IPS DF 4.7 (cell line): ENCODE measurements at regions not wholly inside any gene's neighbourhood (a gene's known extent, or its start where the extent isn't known, plus 50 kb on each side); places are given as distances from the start of the nearest gene placed in this dataset.

Experiments used
- DNase-seq: peaks from one replicate; pipeline ENCODE4 v3.0.0-alpha.2; 2013; ENCODE audit warnings: low spot score; ENCODE audit errors: extremely low read depth

DNA sequence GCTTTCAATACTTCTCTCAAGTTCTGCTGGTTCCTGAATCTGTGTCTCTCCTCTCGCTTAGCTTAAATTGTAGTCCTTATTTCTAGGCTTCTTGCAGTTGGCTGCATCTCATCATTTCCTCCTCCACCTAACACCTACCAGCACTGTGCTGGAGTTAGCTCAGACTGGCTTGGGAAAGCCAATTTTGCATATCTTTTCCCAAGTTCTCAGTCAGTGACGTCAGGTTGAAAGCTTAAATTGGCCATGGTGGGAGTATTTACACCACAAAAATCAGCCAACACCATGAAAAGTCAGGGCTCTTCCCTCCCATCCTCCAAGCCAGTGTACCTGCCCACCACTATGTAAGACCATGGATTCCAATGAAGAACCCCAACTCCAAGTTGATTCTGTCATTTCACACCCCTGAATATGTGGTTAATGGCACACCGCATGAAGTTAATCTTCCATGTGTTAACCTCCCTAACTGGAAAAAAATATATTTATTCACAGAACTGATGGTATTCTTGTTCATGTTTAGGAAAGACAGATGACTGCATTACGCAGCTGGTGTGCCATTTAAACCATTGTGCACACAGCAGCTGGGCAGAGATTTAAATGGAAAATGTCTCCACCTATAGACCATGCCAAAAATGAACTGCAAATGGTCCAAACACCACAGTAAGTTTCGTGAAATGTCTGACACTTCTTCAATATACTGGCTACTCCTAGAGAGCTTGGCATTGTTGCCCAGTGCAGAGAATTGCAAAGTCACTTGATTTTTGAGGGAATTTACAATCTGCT is 274.1 kb upstream of the MAP3K7 start:
- DNase-seq: no peak

- no peak for DNase-seq
These were observed 272.7 kb upstream of the MAP3K7 start for GRCh38 chr6:90859612-90860011.

DNA sequence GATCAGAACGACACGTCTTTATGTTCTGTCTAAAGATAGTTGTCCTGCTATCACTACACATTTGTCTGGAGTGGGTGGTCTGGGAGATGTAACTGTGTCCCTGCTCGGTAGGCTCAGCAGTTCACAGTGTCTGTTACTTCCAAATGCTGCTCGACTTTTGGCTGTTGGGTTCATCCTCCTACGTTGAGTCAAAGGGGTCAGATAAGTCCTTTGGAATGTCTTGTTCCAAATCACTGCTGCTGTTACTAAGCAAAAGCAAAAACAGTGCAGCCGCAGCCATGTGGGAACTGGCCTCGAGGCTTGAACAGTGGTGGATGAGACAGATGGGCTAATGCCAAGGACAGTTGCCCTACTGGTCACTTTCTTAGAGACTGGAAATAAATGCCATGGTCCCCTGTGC is 272.2 kb upstream of the MAP3K7 start:
- no peak for DNase-seq

- no peak for DNase-seq
These were observed 262.8 kb upstream of the MAP3K7 start for GRCh38 chr6:90849686-90850085.

DNA sequence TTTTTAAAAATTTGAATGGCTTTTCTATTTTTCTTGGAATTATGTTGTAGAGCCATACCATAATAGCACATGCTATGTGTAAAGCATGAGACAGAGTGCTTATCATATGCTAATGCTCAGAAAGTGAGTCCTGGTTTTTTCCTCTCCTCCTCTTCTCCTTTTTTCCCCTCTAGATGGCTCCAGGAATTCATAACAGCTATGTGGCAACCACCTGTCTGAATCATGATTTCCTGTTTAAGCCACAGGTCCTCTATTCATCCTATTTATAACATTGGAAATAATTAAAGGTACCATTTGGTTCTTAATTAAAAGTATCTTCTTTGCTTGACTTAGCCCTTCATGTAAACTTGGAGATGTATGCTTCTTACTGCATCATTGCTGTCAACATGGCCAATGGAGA is 260.0 kb upstream of the MAP3K7 start:
- DNase-seq: no peak

GRCh38 chr6:90835596-90836212 is 248.8 kb upstream of the MAP3K7 start:
- DNase-seq: no peak

GRCh38 chr6:90829311-90829710 is 242.4 kb upstream of the MAP3K7 start:
- DNase-seq: no peak

GRCh38 chr6:90820436-90820835 is 233.6 kb upstream of the MAP3K7 start:
- DNase-seq: no peak

GRCh38 chr6:90819483-90819882 is 232.6 kb upstream of the MAP3K7 start:
- no peak for DNase-seq

DNA sequence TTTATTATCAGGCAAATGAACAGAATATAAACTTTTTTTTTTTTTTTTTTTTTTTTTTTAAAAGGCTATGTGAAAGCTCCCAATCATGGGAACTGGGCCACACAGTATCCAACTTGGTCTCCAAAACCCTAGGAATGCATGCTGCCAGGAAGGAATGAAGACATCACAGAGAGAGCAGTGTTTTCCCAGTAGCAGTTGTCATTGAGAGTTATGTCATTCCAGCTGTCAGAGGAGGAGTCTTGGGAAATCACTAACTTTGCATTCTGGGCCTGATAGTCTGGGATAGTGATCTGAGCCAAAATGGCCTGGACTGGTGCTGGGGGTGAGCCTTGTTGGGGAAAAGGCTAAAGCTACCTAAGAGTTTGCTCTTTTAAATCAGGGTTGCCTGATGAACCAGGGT is 231.3 kb upstream of the MAP3K7 start:
- DNase-seq: no peak

DNA sequence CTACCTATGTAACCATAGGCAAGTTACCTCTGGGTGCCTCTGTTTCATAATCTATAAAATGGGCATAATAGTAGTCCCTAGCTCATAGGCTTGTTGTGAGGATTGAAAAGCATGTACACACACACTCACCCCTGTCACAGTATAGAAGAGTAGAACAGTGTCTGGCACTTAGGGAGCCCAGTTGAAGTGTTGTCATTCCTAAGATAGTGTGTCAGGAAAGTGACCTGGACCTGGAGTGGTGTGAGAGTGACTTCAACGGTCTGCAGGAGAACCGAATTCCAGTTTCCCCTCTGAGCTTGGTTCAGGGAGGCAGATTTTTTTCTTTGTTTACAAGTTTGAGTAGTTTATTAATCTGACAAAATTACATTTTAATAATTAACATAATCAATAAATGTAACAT is 229.9 kb upstream of the MAP3K7 start:
- DNase-seq: no peak

GRCh38 chr6:90811596-90812226 is 224.8 kb upstream of the MAP3K7 start:
- no peak for DNase-seq

DNA sequence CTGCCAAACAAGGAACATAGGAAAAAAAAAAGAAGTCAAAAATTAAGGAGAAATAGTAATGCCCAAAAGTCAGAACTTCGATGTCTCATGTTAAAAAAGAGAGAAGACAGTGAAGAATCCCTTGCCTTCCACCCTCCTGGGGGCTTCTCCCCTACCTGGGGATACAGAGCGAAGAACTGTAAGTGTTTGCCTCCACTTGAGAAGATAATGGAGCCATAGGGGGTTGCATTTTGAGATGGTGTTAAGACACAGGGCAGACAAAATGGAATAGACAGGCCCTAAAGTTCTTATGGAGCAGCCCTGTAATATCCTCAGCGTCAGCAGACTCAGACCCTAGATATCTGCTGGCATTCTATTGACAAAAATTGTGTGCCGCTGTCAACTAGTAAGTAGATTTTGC is 222.2 kb upstream of the MAP3K7 start:
- no peak for DNase-seq

GRCh38 chr6:90807791-90808701 is 221.2 kb upstream of the MAP3K7 start:
- DNase-seq: no peak

DNA sequence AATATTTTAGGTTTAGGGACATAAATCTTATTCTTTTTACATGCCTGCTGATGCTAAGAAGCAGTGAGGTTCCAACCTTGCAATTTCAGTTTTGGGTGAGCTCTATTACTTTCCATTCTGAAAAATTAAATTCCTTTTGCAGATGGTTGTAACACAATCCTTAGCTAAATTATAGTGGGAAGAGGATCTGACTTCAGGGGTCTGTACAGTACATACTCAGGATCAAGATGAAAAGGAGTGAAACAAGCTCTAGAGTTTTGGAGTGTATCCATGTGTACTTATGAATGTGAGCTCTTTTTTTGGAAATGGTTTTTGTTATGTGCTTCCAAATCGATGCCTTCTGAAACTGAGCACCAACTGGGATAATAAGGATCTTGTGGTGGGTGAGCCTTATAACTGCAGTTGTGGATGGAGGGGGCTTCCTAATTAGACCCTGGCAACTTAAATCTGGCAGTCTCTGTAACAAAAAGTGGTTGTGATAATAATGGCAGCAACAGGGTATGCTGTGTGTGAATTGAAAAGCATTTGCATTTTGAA is 218.8 kb upstream of the MAP3K7 start:
- DNase-seq: no peak

DNA sequence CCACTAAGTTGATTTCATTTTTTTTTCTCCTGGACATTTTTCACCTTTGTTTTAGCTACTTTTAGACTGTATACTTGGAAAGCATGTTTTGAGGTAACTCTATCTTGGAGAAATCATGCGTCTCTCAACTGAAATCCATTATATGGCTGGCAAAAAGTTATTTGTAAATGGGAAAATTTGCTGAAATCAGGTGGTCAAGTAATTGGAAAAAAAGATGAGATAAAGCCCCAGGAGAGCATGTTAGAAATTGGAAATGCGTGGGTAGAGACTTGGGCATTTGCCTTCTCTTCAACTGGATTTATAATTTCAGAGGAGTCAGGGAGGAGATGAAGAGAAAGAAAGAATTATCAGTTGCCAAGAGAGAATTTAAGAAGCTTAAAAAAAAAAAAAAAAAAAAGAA is 217.1 kb upstream of the MAP3K7 start:
- no peak for DNase-seq

DNA sequence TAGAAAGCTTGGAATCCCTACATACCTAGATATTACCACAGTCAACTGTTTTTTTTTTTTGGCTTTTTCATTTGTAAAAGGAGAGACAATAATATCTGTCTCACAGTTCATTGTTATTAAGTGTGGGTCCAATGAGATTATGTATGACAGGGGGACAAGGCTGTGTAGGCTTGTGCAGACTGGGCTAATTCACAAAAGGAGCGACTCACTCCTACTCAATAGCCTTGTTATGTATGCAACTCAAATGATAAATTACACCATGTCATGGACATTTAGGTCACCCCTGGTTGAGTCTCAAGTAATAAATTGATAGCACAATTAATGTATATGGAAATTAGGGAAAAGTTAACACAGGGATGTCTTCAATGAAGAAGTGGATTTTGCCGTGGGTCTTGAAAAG is 208.2 kb upstream of the MAP3K7 start:
- DNase-seq: no peak

DNA sequence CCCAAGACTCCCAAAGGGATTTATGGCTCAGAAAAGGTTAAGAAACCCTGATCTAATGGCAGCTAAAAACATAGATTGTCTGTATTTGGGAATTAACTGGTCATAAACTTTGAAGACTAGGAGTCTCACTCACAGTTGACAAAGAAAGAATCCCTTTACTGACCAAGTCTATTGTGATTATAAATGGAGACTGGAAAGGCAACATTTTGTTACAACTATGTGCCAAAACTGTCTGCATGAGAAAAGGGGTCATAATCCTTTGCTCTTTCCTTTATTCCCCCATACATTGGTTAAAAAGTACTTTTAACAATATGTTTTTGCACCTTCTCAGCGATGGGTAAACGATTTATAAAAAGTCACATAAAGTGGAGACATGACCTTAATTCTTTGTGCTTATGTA is 206.9 kb upstream of the MAP3K7 start:
- no peak for DNase-seq

- no peak for DNase-seq
These were observed 203.8 kb upstream of the MAP3K7 start for GRCh38 chr6:90790696-90791095.

- no peak for DNase-seq
These were observed 203.2 kb upstream of the MAP3K7 start for GRCh38 chr6:90790058-90790457.

- no peak for DNase-seq
These were observed 201.9 kb upstream of the MAP3K7 start for GRCh38 chr6:90788781-90789180.
